K562 (cell line): ENCODE measurements at regions not wholly inside any gene's neighbourhood (a gene's known extent, or its start where the extent isn't known, plus 50 kb on each side); places are given as distances from the start of the nearest gene placed in this dataset.

ENCODE experiments used
- CBFA2T3 ChIP-seq: fragments of 450-650 bp; IDR thresholded peaks from 2 replicates; pipeline ENCODE4 v1.6.1; 2017
- CHD2 ChIP-seq: IDR thresholded peaks from 2 replicates; pipeline ENCODE4 v1.6.1; 2011; ENCODE audit warnings: low read depth, low read length
- EZH2 ChIP-seq: IDR thresholded peaks from 2 replicates; pipeline ENCODE4 v1.6.1; 2012; ENCODE audit warnings: low read depth, mild to moderate bottlenecking, inconsistent platforms, low read length, borderline replicate concordance
- L3MBTL2 ChIP-seq: fragments of 450-650 bp; IDR thresholded peaks from 2 replicates; pipeline ENCODE4 v1.6.1; 2016; ENCODE audit warnings: mild to moderate bottlenecking, moderate library complexity
- NFIC ChIP-seq: fragments of 450-650 bp; IDR thresholded peaks from 2 replicates; pipeline ENCODE4 v1.6.1; 2017; ENCODE audit warnings: mild to moderate bottlenecking, inconsistent platforms
- NR4A1 ChIP-seq, 2 experiments: fragments of 250-450 bp in 1 of 2; fragments of 450-650 bp in 1 of 2; sonication (Bioruptor Pico) in 1 of 2; IDR thresholded peaks; 2 replicates each; pipeline versions ENCODE4 v1.4.0 to v1.6.1; 2016 to 2020; ENCODE audit warnings: mild to moderate bottlenecking in 2 of 2, missing compliant biosample characterization in 1 of 2, missing genetic modification characterization in 1 of 2, moderate library complexity in 1 of 2
- POLR2A ChIP-seq: fragments of 450-650 bp; conservative IDR thresholded peaks from 2 replicates; pipeline ENCODE4 v1.6.1; 2016
- SIN3A ChIP-seq, 2 experiments: fragments of 150-350 bp in 1 of 2; IDR thresholded peaks; 2 replicates each; pipeline ENCODE4 v1.6.1; 2011 to 2016; ENCODE audit warnings: borderline replicate concordance in 2 of 2, low read depth in 2 of 2, low read length in 2 of 2, mild to moderate bottlenecking in 2 of 2, moderate library complexity in 2 of 2; ENCODE audit not compliant: control insufficient read depth in 1 of 2
- SMARCE1 ChIP-seq: fragments of 450-650 bp; IDR thresholded peaks from 2 replicates; pipeline ENCODE4 v1.7.1; 2016; ENCODE audit warnings: mild to moderate bottlenecking
- SREBF2 ChIP-seq: sonication (generic); formaldehyde crosslinking; IDR thresholded peaks from 2 replicates; pipeline ENCODE4 v1.4.0; 2020; ENCODE audit warnings: mild to moderate bottlenecking, missing genetic modification reagents
- ZNF217 ChIP-seq: sonication (generic); formaldehyde crosslinking; IDR thresholded peaks from 2 replicates; pipeline ENCODE4 v1.8.0; 2022; ENCODE audit warnings: mild to moderate bottlenecking, missing genetic modification reagents
- ZNF224 ChIP-seq: sonication (generic); formaldehyde crosslinking; IDR thresholded peaks from 2 replicates; pipeline ENCODE4 v1.8.0; 2022; ENCODE audit warnings: mild to moderate bottlenecking, missing genetic modification reagents
- ZNF644 ChIP-seq: fragments of 200-800 bp; sonication (Bioruptor generic); IDR thresholded peaks from 2 replicates; pipeline ENCODE4 v1.6.1; 2016; ENCODE audit warnings: low read depth, missing genetic modification characterization, missing compliant biosample characterization
- ZSCAN29 ChIP-seq: fragments of 450-650 bp; IDR thresholded peaks from 2 replicates; pipeline ENCODE4 v1.6.1; 2017

DNA sequence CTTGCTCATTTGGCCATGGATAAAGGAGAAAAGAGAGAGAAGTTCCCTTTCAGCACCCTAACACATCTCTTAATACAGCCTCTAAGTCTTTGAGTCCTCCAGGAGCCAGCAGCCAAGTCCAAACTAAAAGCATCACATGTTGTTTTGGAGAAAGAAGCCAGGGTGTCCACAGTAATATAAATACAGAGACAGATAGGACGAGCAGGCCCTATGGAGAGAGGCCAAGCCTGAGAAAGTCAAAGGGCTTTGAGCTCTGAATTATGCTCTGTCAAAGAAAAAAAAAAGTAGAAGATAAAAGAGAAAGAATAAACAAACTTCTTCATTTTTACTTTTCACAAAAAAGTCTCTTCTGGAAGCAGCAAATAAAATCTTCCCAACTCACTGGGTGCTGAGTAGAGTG is 92.4 kb upstream of the THBS1 start:
- TF ChIP-seq CHD2 (no peak), NR4A1 (CRISPR knock-in tag; IDR thresholded peaks at IDR 0.05) (no peak), NR4A1 (tag; IDR thresholded peaks at IDR 0.05) (no peak), NFIC (no peak), L3MBTL2 (no peak), POLR2A (no peak), ZSCAN29 (no peak), ZNF224 (CRISPR knock-in tag) (no peak), ZNF217 (CRISPR knock-in tag) (no peak), SREBF2 (CRISPR knock-in tag) (no peak), EZH2 (no peak), ZNF644 (tag) (no peak), SIN3A (IDR thresholded peaks at IDR 0.05; ENCODE audit: borderline replicate concordance in 2 of 2, control insufficient read depth in 1 of 2, low read depth in 2 of 2, low read length in 2 of 2) (no peak), CBFA2T3 (no peak), SMARCE1 (no peak)
